HG03139 (cell line): ENCODE measurements at regions not wholly inside any gene's neighbourhood (a gene's known extent, or its start where the extent isn't known, plus 50 kb on each side); places are given as distances from the start of the nearest gene placed in this dataset.

Experiments used
- ATAC-seq: cut with Tn5 transposase; IDR thresholded peaks from one replicate; pipeline ENCODE4 v1.9.1; 2021; ENCODE audit not compliant: unreplicated experiment

DNA sequence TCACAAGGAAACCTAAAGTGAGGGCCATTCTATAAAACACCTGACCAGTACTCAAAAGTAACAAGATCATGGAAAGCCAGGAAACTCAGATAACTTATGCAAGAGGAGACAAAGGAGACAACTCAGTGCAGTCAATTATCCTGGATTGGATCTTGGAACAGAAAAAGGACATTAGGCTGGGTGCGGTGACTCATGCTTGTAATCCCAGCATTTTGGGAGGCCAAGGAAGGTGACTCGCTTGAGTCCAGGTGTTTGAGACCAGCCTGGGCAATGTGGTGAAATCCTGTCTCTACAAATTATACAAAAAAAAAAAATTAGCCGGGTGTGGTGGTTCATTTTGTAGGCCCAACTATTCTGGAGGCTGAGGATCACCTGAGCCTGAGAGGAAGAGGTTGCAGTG, 424.5 kb upstream of the SPRED2 start:
- ATAC-seq = no peak

GRCh38 chr2:65856423-65856822, 424.0 kb upstream of the SPRED2 start:
- ATAC-seq = no peak

DNA sequence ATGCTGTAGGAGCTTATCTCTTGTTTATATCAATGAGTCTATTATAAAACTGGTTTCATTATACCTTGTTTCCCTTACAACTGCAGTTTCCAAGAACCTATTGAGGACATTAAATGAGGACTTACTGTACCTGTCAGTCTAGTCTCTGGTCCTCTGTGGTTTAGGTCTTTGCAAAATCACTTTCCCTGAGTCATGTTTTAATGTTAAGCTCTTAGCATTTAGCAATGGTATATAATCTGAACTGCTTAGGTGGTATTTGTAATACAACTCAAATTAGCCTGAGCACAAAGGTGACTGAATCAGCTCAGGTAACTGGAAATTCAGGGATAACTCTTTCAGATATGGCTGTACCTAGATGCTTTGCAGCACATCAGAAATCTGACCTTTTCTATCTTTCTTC, 418.3 kb upstream of the SPRED2 start:
- no peak for ATAC-seq

DNA sequence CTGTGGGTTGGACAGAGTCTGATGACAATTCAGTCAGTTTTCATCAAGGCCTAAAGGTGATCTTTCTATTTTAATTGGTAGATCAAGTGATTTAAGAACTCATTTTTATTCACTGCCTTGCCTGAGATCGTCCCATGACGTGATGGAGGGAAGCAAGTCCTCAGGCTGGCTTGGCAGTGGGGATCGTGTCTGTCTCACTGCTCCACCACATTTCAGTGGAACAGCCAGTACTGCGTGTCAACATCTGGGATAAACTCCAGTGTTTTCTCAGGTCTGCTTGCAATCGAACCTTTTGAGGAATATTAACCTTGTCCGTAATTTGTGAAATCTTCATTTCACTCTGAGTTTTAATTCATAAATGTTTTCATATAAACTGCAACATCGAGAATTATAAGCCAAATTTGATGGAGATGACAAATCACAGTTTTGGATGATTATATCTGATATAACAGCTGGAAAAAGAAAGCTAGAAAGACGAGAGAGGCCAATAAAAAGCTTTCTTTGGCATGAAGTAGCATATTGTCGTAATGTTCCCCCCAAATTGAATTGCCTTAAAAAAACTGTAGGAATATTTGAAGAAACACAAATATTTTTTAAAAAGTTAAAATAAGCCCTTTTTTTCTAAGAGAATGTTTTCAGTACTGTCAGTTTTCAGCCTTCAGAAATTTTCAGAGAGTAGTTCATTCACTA, 414.7 kb upstream of the SPRED2 start:
- ATAC-seq = no peak

DNA sequence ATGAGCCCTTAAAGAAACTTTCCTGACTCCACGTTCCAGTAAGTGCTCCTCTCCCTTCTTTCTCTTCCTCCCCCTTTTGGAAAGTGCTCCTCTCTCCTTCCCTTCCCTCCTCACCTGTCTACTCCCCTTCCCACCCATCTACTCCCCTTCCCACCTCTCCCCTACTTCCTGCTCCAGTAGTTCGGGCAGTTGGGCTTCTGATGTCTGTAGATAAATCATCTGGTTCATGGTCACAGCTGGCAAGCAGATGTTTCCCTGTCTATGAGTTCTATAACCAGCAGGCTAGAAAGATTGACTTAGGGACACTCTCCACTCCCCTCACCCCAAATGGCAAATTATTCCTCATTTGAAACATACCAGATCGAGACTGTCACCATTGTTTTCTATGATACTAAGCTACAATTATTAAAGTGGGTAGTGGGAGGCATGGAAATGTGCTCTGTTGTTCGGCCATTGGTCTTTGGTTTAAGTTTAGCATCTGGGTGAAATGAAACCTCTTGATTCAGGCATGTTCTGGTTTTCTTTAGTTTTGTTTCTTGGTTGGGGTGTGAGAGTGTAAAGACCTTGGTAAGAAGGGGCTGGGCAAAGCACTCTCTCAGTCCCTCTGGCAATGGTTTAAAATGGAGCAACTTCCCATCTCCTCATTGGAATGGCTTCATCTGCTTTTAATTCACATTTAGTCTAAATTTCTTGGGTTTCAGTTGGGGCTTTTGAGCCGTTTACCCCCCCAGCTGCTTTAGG, 413.2 kb upstream of the SPRED2 start:
- ATAC-seq = no peak

- ATAC-seq = no peak
Observed at GRCh38 chr2:65842104-65842503, 409.7 kb upstream of the SPRED2 start.

- no peak for ATAC-seq
Observed at GRCh38 chr2:65835975-65836549, 403.7 kb upstream of the SPRED2 start.

- no peak for ATAC-seq
Observed at GRCh38 chr2:65834771-65835475, 402.5 kb upstream of the SPRED2 start.

- no peak for ATAC-seq
Observed at GRCh38 chr2:65834062-65834461, 401.7 kb upstream of the SPRED2 start.

DNA sequence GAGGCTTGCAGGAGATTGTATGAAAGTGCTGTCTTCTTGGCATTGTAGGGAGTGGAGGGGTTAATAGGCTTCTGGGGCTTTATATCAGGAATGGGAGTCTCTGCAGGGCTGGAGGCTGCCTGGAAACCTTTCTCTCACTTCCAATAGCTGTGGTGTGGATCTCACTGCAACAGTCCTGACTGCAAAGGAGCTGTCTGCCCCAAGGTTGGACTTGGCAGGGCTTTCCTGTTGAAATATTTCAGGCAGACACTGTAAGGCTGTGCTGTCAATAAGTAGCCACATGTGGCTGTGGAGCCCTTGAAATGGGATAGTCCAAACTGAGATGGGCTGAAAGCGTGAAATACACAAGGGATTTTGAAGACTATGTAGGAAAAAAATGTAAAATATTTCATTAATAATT, 399.1 kb upstream of the SPRED2 start:
- ATAC-seq = no peak

GRCh38 chr2:65826567-65826966, 394.2 kb upstream of the SPRED2 start:
- ATAC-seq = no peak

- no peak for ATAC-seq
Observed at GRCh38 chr2:65823511-65823910, 391.1 kb upstream of the SPRED2 start.

GRCh38 chr2:65820454-65820853, 388.1 kb upstream of the SPRED2 start:
- no peak for ATAC-seq

DNA sequence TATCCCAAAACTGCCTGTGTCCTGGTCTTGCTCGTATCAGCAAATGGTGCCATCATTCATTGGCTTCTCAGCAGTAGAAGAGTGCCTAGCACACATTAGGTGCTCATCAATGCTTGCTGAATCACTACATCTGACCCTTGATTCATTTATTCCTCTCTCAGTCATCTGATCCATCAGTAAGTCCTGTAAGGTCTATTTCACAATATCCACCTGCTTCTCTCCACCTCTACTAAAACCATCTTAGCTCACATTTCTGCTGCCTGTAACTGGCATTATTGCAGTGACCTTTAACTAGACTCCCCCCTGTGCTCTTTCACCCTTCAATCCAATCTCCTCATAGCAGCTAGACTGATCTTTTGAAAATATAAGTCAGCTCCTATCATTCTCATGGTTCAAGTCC, 387.6 kb upstream of the SPRED2 start:
- no peak for ATAC-seq

DNA sequence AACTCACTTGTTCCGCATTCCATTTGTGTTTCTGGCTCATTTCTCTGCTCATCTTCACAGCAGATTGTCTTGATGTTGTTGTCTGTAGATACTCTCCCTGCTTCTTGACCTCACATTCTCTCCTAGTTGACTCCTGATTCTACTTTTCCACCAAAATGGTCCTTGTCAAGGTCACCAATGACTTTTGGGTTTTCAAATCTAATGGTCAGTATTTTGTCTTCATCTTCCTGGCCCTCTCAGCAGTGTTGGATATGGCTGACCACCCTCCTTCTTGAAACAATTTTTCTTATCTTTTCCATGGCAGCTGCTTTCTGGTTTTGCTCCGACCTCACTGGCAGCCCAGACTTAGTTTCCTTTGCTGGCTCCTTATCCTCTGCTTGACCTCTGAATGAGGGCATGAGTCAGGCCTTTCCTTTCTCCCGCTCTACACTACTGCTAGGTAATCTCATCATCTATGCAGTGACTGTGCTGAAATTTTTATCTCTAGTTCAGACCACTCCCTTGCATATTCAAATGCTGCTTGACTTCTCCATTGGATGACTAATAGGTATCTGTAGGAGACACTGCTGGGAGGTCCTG, 386.6 kb upstream of the SPRED2 start:
- ATAC-seq = no peak

DNA sequence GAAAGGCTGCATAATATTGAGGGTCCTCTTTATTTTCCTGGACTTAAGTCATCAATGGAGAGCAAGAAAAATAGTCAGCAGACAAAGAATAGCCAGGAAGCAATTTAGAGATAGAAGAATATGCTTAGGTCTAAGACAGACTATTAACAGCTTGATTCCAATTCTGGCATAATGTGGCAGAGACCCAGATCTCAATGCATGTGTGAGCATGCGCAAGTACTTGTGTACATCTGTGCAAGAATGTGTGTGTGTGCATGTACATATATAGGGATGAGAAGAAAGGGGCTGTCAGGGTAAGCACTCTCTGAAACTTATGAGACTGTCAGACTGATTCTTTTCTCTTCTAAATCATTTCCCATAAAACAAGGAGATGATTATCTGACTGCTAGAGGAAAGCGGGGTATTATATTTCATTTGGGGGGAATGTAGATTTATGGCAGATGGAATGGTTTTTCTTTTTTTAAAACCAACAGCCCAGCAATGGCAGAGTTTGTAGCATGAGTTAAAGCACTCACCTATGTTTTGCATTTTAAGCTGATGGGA, 381.3 kb upstream of the SPRED2 start:
- no peak for ATAC-seq

GRCh38 chr2:65812887-65813286, 380.5 kb upstream of the SPRED2 start:
- ATAC-seq = no peak

- no peak for ATAC-seq
Observed at GRCh38 chr2:65807942-65808341, 375.5 kb upstream of the SPRED2 start.

GRCh38 chr2:65804777-65805176, 372.4 kb upstream of the SPRED2 start:
- ATAC-seq = no peak

DNA sequence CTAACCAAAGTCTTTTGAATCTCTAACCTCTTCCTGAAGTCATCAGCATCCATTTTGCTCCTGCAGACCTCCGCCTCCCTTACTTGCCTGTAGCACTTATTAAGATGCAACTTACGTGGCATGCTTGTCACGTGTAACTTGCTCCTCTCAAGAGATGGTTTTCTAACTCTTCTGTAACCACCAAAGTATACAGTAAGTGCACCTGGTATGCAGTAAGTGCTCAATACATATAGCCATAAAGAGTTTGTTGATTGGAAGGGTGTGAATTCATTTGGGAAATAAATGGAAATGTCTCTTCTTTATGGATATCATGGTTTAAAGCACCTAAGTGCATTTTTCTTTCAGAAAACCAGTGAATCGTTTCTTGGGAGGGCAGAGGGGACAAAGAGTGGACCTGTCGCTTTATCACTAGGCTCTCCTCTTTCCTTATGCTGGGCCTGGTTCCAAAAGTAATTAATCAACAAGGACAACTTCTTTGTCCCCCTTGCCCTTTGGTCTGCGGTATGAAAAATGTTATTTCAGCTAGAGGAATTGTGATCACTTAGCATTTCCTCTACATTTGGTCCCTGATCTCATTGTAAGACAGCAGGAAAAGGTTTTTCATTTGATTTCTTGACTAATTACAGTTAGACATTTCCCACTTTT, 370.0 kb upstream of the SPRED2 start:
- no peak for ATAC-seq

DNA sequence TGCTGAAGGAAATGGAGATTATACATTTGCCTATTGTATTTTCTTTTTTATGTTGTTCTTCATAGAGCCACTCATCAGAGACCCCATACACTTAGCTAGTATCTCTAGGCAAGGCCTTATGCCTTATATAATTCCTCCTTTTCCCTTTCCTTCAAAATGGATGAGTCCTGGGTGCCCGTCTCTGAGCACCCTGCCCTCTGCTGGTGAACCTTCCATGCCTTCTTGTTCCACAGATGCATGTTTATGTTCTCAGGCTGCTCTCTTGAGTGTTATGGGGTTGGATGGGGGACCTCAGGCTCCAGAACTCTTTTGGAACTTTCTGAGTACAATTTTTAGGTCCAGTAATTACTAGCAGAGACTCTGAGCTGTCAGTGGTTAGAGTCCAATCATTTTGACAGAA, 368.6 kb upstream of the SPRED2 start:
- no peak for ATAC-seq
